ENCODE measurements at regions not wholly inside any gene's neighbourhood (a gene's known extent, or its start where the extent isn't known, plus 50 kb on each side); places are given as distances from the start of the nearest gene placed in this dataset.
"Not testable (repeated sequence)": the region's sequence is repeated elsewhere in the genome, so short reads cannot be mapped to it uniquely, and the experiment has no call there.

GRCh38 chr2:208725280-208725679 is 318.7 kb downstream of the PTH2R start:
- peaks cover 10 to 14% of the 10 kb centered on the region in 2 donors for H3K4me1 ChIP-seq (ENCODE audit: control insufficient read depth in 1 of 2, insufficient read depth in 2 of 2, low read length in 2 of 2)
- H3K4me3 ChIP-seq (ENCODE audit: low read depth in 1 of 2, low read length in 2 of 2) = no peak overlapping the region
- no peaks in the 10 kb centered on the region for H3K27me3 ChIP-seq (ENCODE audit: control insufficient read depth in 1 of 2, insufficient read depth in 2 of 2, low read length in 2 of 2)
- no peaks in the 10 kb centered on the region for H3K36me3 ChIP-seq (ENCODE audit: control insufficient read depth in 1 of 2, insufficient read depth in 2 of 2, low read length in 2 of 2)
- H3K9me3 ChIP-seq (ENCODE audit: control insufficient read depth in 1 of 2, low read length in 2 of 2) = no peaks in the 10 kb centered on the region
- no peak overlapping the region for H3K27ac ChIP-seq (ENCODE audit: low read depth, low read length)
- no peak overlapping the region for H3K9ac ChIP-seq (ENCODE audit: low read depth in 1 of 2, low read length in 2 of 2)

DNA sequence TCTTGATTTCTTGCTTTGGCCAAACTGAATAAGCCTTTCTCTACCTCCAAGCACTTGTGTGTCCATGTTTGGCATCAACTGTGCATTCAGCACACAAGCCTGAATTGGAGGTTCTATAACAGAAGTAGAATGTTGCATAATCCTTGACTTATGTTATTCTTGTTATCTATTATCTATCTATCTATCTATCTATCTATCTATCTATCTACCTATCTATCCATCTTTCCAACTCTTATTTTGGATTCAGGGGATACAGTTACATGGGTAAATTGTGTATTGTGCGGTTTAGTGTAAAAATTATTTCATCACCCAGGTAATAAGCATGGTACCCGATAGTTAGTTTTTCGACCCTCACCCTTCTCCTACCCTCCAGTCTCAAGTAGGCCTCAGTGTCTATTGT is 319.6 kb downstream of the PTH2R start:
- Histone ChIP-seq H3K36me3 (ENCODE audit: control insufficient read depth in 1 of 2, insufficient read depth in 2 of 2, low read length in 2 of 2) (no peaks in the 10 kb centered on the region), H3K4me3 (ENCODE audit: low read depth in 1 of 2, low read length in 2 of 2) (no peak overlapping the region), H3K27me3 (ENCODE audit: control insufficient read depth in 1 of 2, insufficient read depth in 2 of 2, low read length in 2 of 2) (no peaks in the 10 kb centered on the region), H3K27ac (ENCODE audit: low read depth, low read length) (no peak overlapping the region), H3K4me1 (ENCODE audit: control insufficient read depth in 1 of 2, insufficient read depth in 2 of 2, low read length in 2 of 2) (peaks cover 10 to 14% of the 10 kb centered on the region in 2 donors), H3K9me3 (ENCODE audit: control insufficient read depth in 1 of 2, low read length in 2 of 2) (no peaks in the 10 kb centered on the region), H3K9ac (ENCODE audit: low read depth in 1 of 2, low read length in 2 of 2) (no peak overlapping the region)

GRCh38 chr2:208751663-208752415 is 345.2 kb downstream of the PTH2R start:
- not testable (repeated sequence) for H3K4me3 ChIP-seq (ENCODE audit: low read depth in 1 of 2, low read length in 2 of 2); H3K9ac ChIP-seq (ENCODE audit: low read depth in 1 of 2, low read length in 2 of 2); H3K4me1 ChIP-seq (ENCODE audit: control insufficient read depth in 1 of 2, insufficient read depth in 2 of 2, low read length in 2 of 2); H3K27me3 ChIP-seq (ENCODE audit: control insufficient read depth in 1 of 2, insufficient read depth in 2 of 2, low read length in 2 of 2); H3K9me3 ChIP-seq (ENCODE audit: control insufficient read depth in 1 of 2, low read length in 2 of 2); H3K36me3 ChIP-seq (ENCODE audit: control insufficient read depth in 1 of 2, insufficient read depth in 2 of 2, low read length in 2 of 2); H3K27ac ChIP-seq (ENCODE audit: low read depth, low read length)

- Histone ChIP-seq H3K27ac (ENCODE audit: low read depth, low read length) (no peak overlapping the region), H3K9me3 (ENCODE audit: control insufficient read depth in 1 of 2, low read length in 2 of 2) (no peaks in the 10 kb centered on the region), H3K36me3 (ENCODE audit: control insufficient read depth in 1 of 2, insufficient read depth in 2 of 2, low read length in 2 of 2) (no peaks in the 10 kb centered on the region), H3K4me3 (ENCODE audit: low read depth in 1 of 2, low read length in 2 of 2) (no peak overlapping the region), H3K9ac (ENCODE audit: low read depth in 1 of 2, low read length in 2 of 2) (no peak overlapping the region), H3K4me1 (ENCODE audit: control insufficient read depth in 1 of 2, insufficient read depth in 2 of 2, low read length in 2 of 2) (no peaks in the 10 kb centered on the region), H3K27me3 (ENCODE audit: control insufficient read depth in 1 of 2, insufficient read depth in 2 of 2, low read length in 2 of 2) (no peaks in the 10 kb centered on the region)
These were observed 350.8 kb downstream of the PTH2R start for GRCh38 chr2:208757364-208757763.

DNA sequence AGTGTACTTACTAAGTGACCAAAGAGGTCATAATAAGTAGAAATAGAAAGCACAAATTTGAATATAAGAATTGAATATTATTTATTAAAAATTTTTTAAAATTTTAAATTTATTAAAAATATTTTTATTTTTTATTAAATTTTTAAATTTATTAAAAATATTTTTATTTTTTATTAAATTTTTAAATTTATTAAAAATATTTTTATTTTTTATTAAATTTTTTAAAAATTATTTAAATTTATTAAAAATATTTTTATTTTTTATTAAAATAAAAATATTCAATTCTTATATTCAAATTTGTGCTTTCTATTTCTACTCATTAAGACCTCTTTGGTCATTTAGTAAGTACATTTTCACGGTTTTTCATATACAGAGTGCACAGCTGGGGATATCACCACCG is 366.5 kb downstream of the PTH2R start:
- H3K36me3 ChIP-seq (ENCODE audit: control insufficient read depth in 1 of 2, insufficient read depth in 2 of 2, low read length in 2 of 2); H3K9me3 ChIP-seq (ENCODE audit: control insufficient read depth in 1 of 2, low read length in 2 of 2); H3K4me1 ChIP-seq (ENCODE audit: control insufficient read depth in 1 of 2, insufficient read depth in 2 of 2, low read length in 2 of 2); H3K9ac ChIP-seq (ENCODE audit: low read depth in 1 of 2, low read length in 2 of 2); H3K4me3 ChIP-seq (ENCODE audit: low read depth in 1 of 2, low read length in 2 of 2); H3K27ac ChIP-seq (ENCODE audit: low read depth, low read length); H3K27me3 ChIP-seq (ENCODE audit: control insufficient read depth in 1 of 2, insufficient read depth in 2 of 2, low read length in 2 of 2): not testable (repeated sequence)

DNA sequence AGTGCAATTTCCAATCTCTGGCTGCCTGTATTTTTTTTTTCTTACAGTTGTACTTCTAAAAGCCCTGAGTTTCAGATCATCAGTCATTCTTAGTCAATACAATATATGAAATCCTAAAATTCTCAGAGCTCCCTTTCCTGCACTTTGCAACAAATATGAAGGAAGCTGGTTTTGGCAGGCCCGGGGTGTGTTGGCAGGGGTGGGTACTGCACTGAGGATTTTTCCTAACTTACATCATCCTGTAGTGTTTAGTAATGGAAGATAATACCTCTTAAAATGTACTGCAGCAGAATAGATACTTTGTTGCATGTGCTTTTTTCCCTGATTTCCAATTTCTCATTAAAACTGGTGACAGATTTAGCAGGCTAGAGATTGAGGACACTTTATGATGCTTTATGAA is 374.6 kb downstream of the PTH2R start:
- Histone ChIP-seq H3K4me3 (ENCODE audit: low read depth in 1 of 2, low read length in 2 of 2) (no peak overlapping the region), H3K4me1 (ENCODE audit: control insufficient read depth in 1 of 2, insufficient read depth in 2 of 2, low read length in 2 of 2) (no peaks in the 10 kb centered on the region), H3K27me3 (ENCODE audit: control insufficient read depth in 1 of 2, insufficient read depth in 2 of 2, low read length in 2 of 2) (no peaks in the 10 kb centered on the region), H3K36me3 (ENCODE audit: control insufficient read depth in 1 of 2, insufficient read depth in 2 of 2, low read length in 2 of 2) (no peaks in the 10 kb centered on the region), H3K27ac (ENCODE audit: low read depth, low read length) (no peak overlapping the region), H3K9ac (ENCODE audit: low read depth in 1 of 2, low read length in 2 of 2) (no peak overlapping the region), H3K9me3 (ENCODE audit: control insufficient read depth in 1 of 2, low read length in 2 of 2) (no peaks in the 10 kb centered on the region)

- Histone ChIP-seq H3K27me3 (ENCODE audit: control insufficient read depth in 1 of 2, insufficient read depth in 2 of 2, low read length in 2 of 2) (no peaks in the 10 kb centered on the region), H3K9ac (ENCODE audit: low read depth in 1 of 2, low read length in 2 of 2) (no peak overlapping the region), H3K36me3 (ENCODE audit: control insufficient read depth in 1 of 2, insufficient read depth in 2 of 2, low read length in 2 of 2) (no peaks in the 10 kb centered on the region), H3K4me3 (ENCODE audit: low read depth in 1 of 2, low read length in 2 of 2) (no peak overlapping the region), H3K9me3 (ENCODE audit: control insufficient read depth in 1 of 2, low read length in 2 of 2) (no peaks in the 10 kb centered on the region), H3K4me1 (ENCODE audit: control insufficient read depth in 1 of 2, insufficient read depth in 2 of 2, low read length in 2 of 2) (no peaks in the 10 kb centered on the region), H3K27ac (ENCODE audit: low read depth, low read length) (no peak overlapping the region)
These were observed 375.5 kb downstream of the PTH2R start for GRCh38 chr2:208782097-208782496.

DNA sequence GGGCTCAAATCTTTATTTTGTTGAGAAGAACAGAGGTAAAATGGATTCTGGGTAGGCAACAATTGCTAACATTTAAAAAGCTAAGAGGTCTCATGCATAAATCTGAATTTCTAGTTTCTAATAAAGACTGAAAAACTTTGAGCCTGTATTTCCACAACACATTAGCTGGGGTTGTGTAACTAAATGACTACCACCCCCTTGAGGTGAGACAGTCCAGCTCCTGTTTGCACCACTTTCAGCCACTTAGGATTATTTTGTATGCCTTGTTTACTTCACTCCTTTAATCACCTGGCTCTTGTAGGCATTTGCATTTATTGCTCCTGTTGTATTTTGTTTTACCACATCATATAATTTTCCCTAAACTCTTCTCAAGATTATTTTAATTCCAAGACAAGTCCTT is 376.6 kb downstream of the PTH2R start:
- Histone ChIP-seq H3K9ac (ENCODE audit: low read depth in 1 of 2, low read length in 2 of 2) (no peak overlapping the region), H3K4me1 (ENCODE audit: control insufficient read depth in 1 of 2, insufficient read depth in 2 of 2, low read length in 2 of 2) (no peaks in the 10 kb centered on the region), H3K27me3 (ENCODE audit: control insufficient read depth in 1 of 2, insufficient read depth in 2 of 2, low read length in 2 of 2) (no peaks in the 10 kb centered on the region), H3K27ac (ENCODE audit: low read depth, low read length) (no peak overlapping the region), H3K4me3 (ENCODE audit: low read depth in 1 of 2, low read length in 2 of 2) (no peak overlapping the region), H3K9me3 (ENCODE audit: control insufficient read depth in 1 of 2, low read length in 2 of 2) (no peaks in the 10 kb centered on the region), H3K36me3 (ENCODE audit: control insufficient read depth in 1 of 2, insufficient read depth in 2 of 2, low read length in 2 of 2) (no peaks in the 10 kb centered on the region)

DNA sequence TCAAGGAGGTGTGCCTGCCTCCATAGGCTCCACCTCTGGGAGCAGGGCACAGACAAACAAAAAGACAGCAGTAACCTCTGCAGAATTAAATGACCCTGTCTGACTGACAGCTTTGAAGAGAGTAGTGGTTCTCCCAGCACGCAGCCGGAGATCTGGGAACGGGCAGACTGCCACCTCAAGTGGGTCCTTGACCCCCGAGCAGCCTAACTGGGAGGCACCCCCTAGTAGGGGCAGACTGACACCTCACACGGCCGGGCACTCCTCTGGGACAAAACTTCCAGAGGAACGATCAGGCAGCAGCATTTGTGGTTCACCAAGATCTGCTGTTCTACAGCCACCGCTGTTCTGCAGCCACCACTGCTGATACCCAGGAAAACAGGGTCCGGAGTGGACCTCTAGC is 378.2 kb downstream of the PTH2R start:
- not testable (repeated sequence) for H3K9ac ChIP-seq (ENCODE audit: low read depth in 1 of 2, low read length in 2 of 2); H3K9me3 ChIP-seq (ENCODE audit: control insufficient read depth in 1 of 2, low read length in 2 of 2); H3K4me3 ChIP-seq (ENCODE audit: low read depth in 1 of 2, low read length in 2 of 2); H3K4me1 ChIP-seq (ENCODE audit: control insufficient read depth in 1 of 2, insufficient read depth in 2 of 2, low read length in 2 of 2); H3K27ac ChIP-seq (ENCODE audit: low read depth, low read length); H3K27me3 ChIP-seq (ENCODE audit: control insufficient read depth in 1 of 2, insufficient read depth in 2 of 2, low read length in 2 of 2); H3K36me3 ChIP-seq (ENCODE audit: control insufficient read depth in 1 of 2, insufficient read depth in 2 of 2, low read length in 2 of 2)

- Histone ChIP-seq H3K27ac (ENCODE audit: low read depth, low read length) (no peak overlapping the region), H3K9ac (ENCODE audit: low read depth in 1 of 2, low read length in 2 of 2) (no peak overlapping the region), H3K4me3 (ENCODE audit: low read depth in 1 of 2, low read length in 2 of 2) (no peak overlapping the region)
These were observed 384.7 kb downstream of the PTH2R start for GRCh38 chr2:208791257-208791656.

DNA sequence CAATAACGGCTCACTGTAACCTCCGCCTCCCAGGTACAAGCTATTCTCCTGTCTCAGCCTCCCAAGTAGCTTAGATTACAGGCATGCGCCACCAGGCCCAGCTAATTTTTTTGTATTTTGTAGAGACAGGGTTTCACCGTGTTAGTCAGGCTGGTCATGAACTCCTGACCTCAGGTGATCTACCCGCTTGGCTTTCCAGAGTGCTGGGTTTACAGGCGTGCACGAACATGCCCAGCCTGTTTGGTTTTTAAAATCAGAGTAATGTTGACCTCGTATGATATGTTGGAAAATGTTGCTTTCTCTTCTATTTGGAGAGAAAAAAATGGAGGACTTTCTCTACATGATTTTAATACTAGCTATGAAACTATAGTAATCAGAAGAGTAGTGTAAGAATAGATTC is 386.2 kb downstream of the PTH2R start:
- Histone ChIP-seq H3K9ac (ENCODE audit: low read depth in 1 of 2, low read length in 2 of 2) (no peak overlapping the region), H3K36me3 (ENCODE audit: control insufficient read depth in 1 of 2, insufficient read depth in 2 of 2, low read length in 2 of 2) (no peaks in the 10 kb centered on the region), H3K27ac (ENCODE audit: low read depth, low read length) (no peak overlapping the region), H3K4me1 (ENCODE audit: control insufficient read depth in 1 of 2, insufficient read depth in 2 of 2, low read length in 2 of 2) (no peaks in the 10 kb centered on the region), H3K4me3 (ENCODE audit: low read depth in 1 of 2, low read length in 2 of 2) (no peak overlapping the region), H3K27me3 (ENCODE audit: control insufficient read depth in 1 of 2, insufficient read depth in 2 of 2, low read length in 2 of 2) (no peaks in the 10 kb centered on the region), H3K9me3 (ENCODE audit: control insufficient read depth in 1 of 2, low read length in 2 of 2) (no peaks in the 10 kb centered on the region)

More at GRCh38 chr2:208791257-208791656, 384.7 kb downstream of the PTH2R start:
- no peaks in the 10 kb centered on the region for H3K4me1 ChIP-seq (ENCODE audit: control insufficient read depth in 1 of 2, insufficient read depth in 2 of 2, low read length in 2 of 2)
- H3K9me3 ChIP-seq (ENCODE audit: control insufficient read depth in 1 of 2, low read length in 2 of 2) = no peaks in the 10 kb centered on the region
- H3K36me3 ChIP-seq (ENCODE audit: control insufficient read depth in 1 of 2, insufficient read depth in 2 of 2, low read length in 2 of 2) = no peaks in the 10 kb centered on the region
- no peaks in the 10 kb centered on the region for H3K27me3 ChIP-seq (ENCODE audit: control insufficient read depth in 1 of 2, insufficient read depth in 2 of 2, low read length in 2 of 2)
